ENCODE measurements at regions not wholly inside any gene's neighbourhood (a gene's known extent, or its start where the extent isn't known, plus 50 kb on each side); places are given as distances from the start of the nearest gene placed in this dataset.

- no peaks in the 10 kb centered on the region for H3K4me1 ChIP-seq (ENCODE audit: insufficient read depth, low read length)
- ChIA-PET CTCF (ENCODE audit: low intra/inter-chr PET ratio, low total read pairs) (no interaction called here), POLR2A (no interaction called here)
Observed at GRCh38 chr3:139280027-139280671, 63.7 kb upstream of the MRPS22 start.

GRCh38 chr3:139281096-139281495 lies 62.7 kb upstream of the MRPS22 start:
- WGBS (ENCODE audit: low lambda C conversion rate): 46% methylated on average over 2 of the region's 2 CpGs
- CTCF ChIA-PET (ENCODE audit: low intra/inter-chr PET ratio, low total read pairs): no interaction called here
- FAIRE-seq: no peak
- no peaks in the 10 kb centered on the region for H4K20me1 ChIP-seq (ENCODE audit: insufficient read depth, low read length)
- no TSS peak for BruUV-seq (replicated peaks)
- TF ChIP-seq TOE1 (CRISPR knock-in tag; IDR thresholded peaks at IDR 0.05) (no peak), ATF3 (CRISPR knock-in tag; IDR thresholded peaks at IDR 0.05) (no peak), ZNF446 (CRISPR knock-in tag; IDR thresholded peaks at IDR 0.05) (no peak)
- no peak overlapping the region for H2AFZ ChIP-seq (ENCODE audit: low read length)
- intact Hi-C loops (cut with micrococcal nuclease; ENCODE audit: unreplicated experiment) (no loop called here), in situ Hi-C loops (cut with HindIII; ENCODE audit: extremely low pct_ligation_motif_present, low pct_unique_long_range_greater_than_20kb) (no loop called here)
- POLR2A ChIA-PET: no interaction called here
- H3K79me2 ChIP-seq (ENCODE audit: insufficient read depth, low read length): no peaks in the 10 kb centered on the region
- no peaks in the 10 kb centered on the region for H3K36me3 ChIP-seq (replicated peaks in 1 of 2; ENCODE audit: control insufficient read depth in 1 of 2, insufficient read depth in 2 of 2, low read length in 2 of 2)
- H3K4me2 ChIP-seq (ENCODE audit: low read depth, low read length): no peak overlapping the region
- no peak overlapping the region for H3K27ac ChIP-seq (ENCODE audit: extremely low read length, insufficient read depth, low read length)
- H3K27me3 ChIP-seq (ENCODE audit: control insufficient read depth in 1 of 2, insufficient read depth in 2 of 2, low read length in 2 of 2): peaks cover 1 to 2% of the 10 kb centered on the region in 2 experiments; a peak in 2 of 5 replicates
- no peaks in the 10 kb centered on the region for H3K9me3 ChIP-seq (ENCODE audit: low read length)
- ATAC-seq: no peak
- no peak overlapping the region for H3K9ac ChIP-seq (ENCODE audit: insufficient read depth, low read depth, low read length)
- H3K4me1 ChIP-seq (ENCODE audit: insufficient read depth, low read length): no peaks in the 10 kb centered on the region
- DNase-seq (ENCODE audit: low spot score): no peak
- no peak overlapping the region for H3K4me3 ChIP-seq (replicated peaks in 1 of 3; ENCODE audit: insufficient read depth in 1 of 3, low read depth in 2 of 3, low read length in 3 of 3)

More at GRCh38 chr3:139280027-139280671, 63.7 kb upstream of the MRPS22 start:
- BruUV-seq (replicated peaks): no TSS peak
- H3K79me2 ChIP-seq (ENCODE audit: insufficient read depth, low read length): no peaks in the 10 kb centered on the region
- H3K4me2 ChIP-seq (ENCODE audit: low read depth, low read length): no peak overlapping the region
- peaks cover 1 to 5% of the 10 kb centered on the region in 2 experiments; a peak in 2 of 5 replicates for H3K27me3 ChIP-seq (ENCODE audit: control insufficient read depth in 1 of 2, insufficient read depth in 2 of 2, low read length in 2 of 2)
- no peak overlapping the region for H3K9ac ChIP-seq (ENCODE audit: insufficient read depth, low read depth, low read length)
- in situ Hi-C loops (cut with HindIII; ENCODE audit: extremely low pct_ligation_motif_present, low pct_unique_long_range_greater_than_20kb) (no loop called here), intact Hi-C loops (cut with micrococcal nuclease; ENCODE audit: unreplicated experiment) (no loop called here)
- H3K27ac ChIP-seq (ENCODE audit: extremely low read length, insufficient read depth, low read length): no peak overlapping the region
- H4K20me1 ChIP-seq (ENCODE audit: insufficient read depth, low read length): no peaks in the 10 kb centered on the region
- ATAC-seq (no peak), FAIRE-seq (no peak), DNase-seq (ENCODE audit: low spot score) (no peak)
- TF ChIP-seq HCFC1 (IDR thresholded peaks at IDR 0.05; ENCODE audit: low read depth, low read length): no peak
- 11% methylated on average over 3 of the region's 3 CpGs for WGBS (ENCODE audit: low lambda C conversion rate)
- no peaks in the 10 kb centered on the region for H3K9me3 ChIP-seq (ENCODE audit: low read length)
- H3K36me3 ChIP-seq (replicated peaks in 1 of 2; ENCODE audit: control insufficient read depth in 1 of 2, insufficient read depth in 2 of 2, low read length in 2 of 2): no peaks in the 10 kb centered on the region
- H3K4me3 ChIP-seq (replicated peaks in 1 of 3; ENCODE audit: insufficient read depth in 1 of 3, low read depth in 2 of 3, low read length in 3 of 3): no peak overlapping the region
- no peak overlapping the region for H2AFZ ChIP-seq (ENCODE audit: low read length)
